SIG-M5 treated with dmso at 0.1 percent for 504 hours (cell line): ENCODE measurements at regions not wholly inside any gene's neighbourhood (a gene's known extent, or its start where the extent isn't known, plus 50 kb on each side); places are given as distances from the start of the nearest gene placed in this dataset.
"Not testable (repeated sequence)": the region's sequence is repeated elsewhere in the genome, so short reads cannot be mapped to it uniquely, and the experiment has no call there.

Experiments
- DNase-seq: peaks from one replicate; lab custom pipeline; 2025; ENCODE audit not compliant: unreplicated experiment; lab: John Stamatoyannopoulos, UW

GRCh38 chr5:84961193-84961592 is 576.5 kb upstream of the EDIL3 start:
- no peak for DNase-seq

GRCh38 chr5:84961903-84962302 is 577.2 kb upstream of the EDIL3 start:
- no peak for DNase-seq

GRCh38 chr5:84983093-84983492 is 598.4 kb upstream of the EDIL3 start:
- no peak for DNase-seq

GRCh38 chr5:84985148-84985547 is 600.5 kb upstream of the EDIL3 start:
- DNase-seq, result no peak

- DNase-seq, result no peak
Observed at GRCh38 chr5:84986688-84987087, 602.0 kb upstream of the EDIL3 start.

- no peak for DNase-seq
Observed at GRCh38 chr5:85000671-85001070, 616.0 kb upstream of the EDIL3 start.

- DNase-seq, result not testable (repeated sequence)
Observed at GRCh38 chr5:85002026-85002425, 617.3 kb upstream of the EDIL3 start.

GRCh38 chr5:85010014-85010562 is 625.4 kb upstream of the EDIL3 start:
- no peak for DNase-seq

- DNase-seq, result no peak
Observed at GRCh38 chr5:85017261-85017660, 632.6 kb upstream of the EDIL3 start.

GRCh38 chr5:85030316-85031084 is 645.8 kb upstream of the EDIL3 start:
- no peak for DNase-seq

- peak; percentile 32 for DNase-seq
Observed at GRCh38 chr5:85049020-85049419, 664.3 kb upstream of the EDIL3 start.

- DNase-seq, result no peak
Observed at GRCh38 chr5:85052826-85053225, 668.1 kb upstream of the EDIL3 start.

GRCh38 chr5:85069659-85070640 is 685.3 kb upstream of the EDIL3 start:
- no peak for DNase-seq

- no peak for DNase-seq
Observed at GRCh38 chr5:85077581-85077980, 692.9 kb upstream of the EDIL3 start.

- DNase-seq, result no peak
Observed at GRCh38 chr5:85096421-85096820, 711.7 kb upstream of the EDIL3 start.

GRCh38 chr5:85108471-85108870 is 723.8 kb upstream of the EDIL3 start:
- no peak for DNase-seq

GRCh38 chr5:85109616-85110015 is 724.9 kb upstream of the EDIL3 start:
- no peak for DNase-seq

- DNase-seq, result no peak
Observed at GRCh38 chr5:85132269-85132668, 747.6 kb upstream of the EDIL3 start.

GRCh38 chr5:85140471-85140870 is 755.8 kb upstream of the EDIL3 start:
- no peak for DNase-seq

- DNase-seq, result no peak
Observed at GRCh38 chr5:85143138-85143537, 758.5 kb upstream of the EDIL3 start.

GRCh38 chr5:85148701-85149100 is 764.0 kb upstream of the EDIL3 start:
- no peak for DNase-seq

GRCh38 chr5:85159395-85159794 is 774.7 kb upstream of the EDIL3 start:
- DNase-seq, result no peak
